ENCODE measurements at regions not wholly inside any gene's neighbourhood (a gene's known extent, or its start where the extent isn't known, plus 50 kb on each side); places are given as distances from the start of the nearest gene placed in this dataset.

GRCh38 chr2:217184242-217184641, 324.4 kb upstream of the TNP1 start:
- TF ChIP-seq CTCF (IDR thresholded peaks at IDR 0.05), result no peak
- TF ChIP-seq ZFX (IDR thresholded peaks at IDR 0.05; ENCODE audit: borderline replicate concordance), result no peak
